A549 (cell line): ENCODE measurements at regions not wholly inside any gene's neighbourhood (a gene's known extent, or its start where the extent isn't known, plus 50 kb on each side); places are given as distances from the start of the nearest gene placed in this dataset.

Source experiments
- ATAC-seq, 2 experiments: fragments of 200-7000 bp in 1 of 2; fragments of >200 bp in 1 of 2; cut with Nextera tagmentation in 1 of 2; cut with Tn5 transposase in 1 of 2; 3 replicates each; pipeline versions ENCODE4 v1.8.0 to v1.9.1; 2018 to 2020; ENCODE audit warnings: mild to moderate bottlenecking in 1 of 2, moderate library complexity in 1 of 2
- CTCF ChIA-PET: fragments of 300-600 bp; sonication (Branson Sonifier 250); formaldehyde crosslinking; extraction: SDS; loops from one replicate; lab custom pipeline; 2021; ENCODE audit warnings: antibody characterized with exemption, inconsistent platforms; lab: Yijun Ruan, JAX
- POLR2A ChIA-PET: fragments of 350-600 bp; formaldehyde crosslinking; extraction: SDS; loops from one replicate; lab custom pipeline; 2021; ENCODE audit warnings: antibody characterized with exemption, inconsistent platforms; lab: Yijun Ruan, JAX
- DNase-seq, 2 experiments: peaks; one replicate each; pipeline versions ENCODE4 v3.0.0 to v3.0.0-alpha.2; 2011 to 2016; ENCODE audit warnings: low read depth in 1 of 2, low spot score in 1 of 2
- FAIRE-seq: peaks from 2 replicates; lab custom pipeline; 2011; peaks lifted over from hg19 to GRCh38; lab: Jason Lieb, UNC
- H3K27ac ChIP-seq, 2 experiments: fragments of >200 bp; sonication (Bioruptor Twin); formaldehyde crosslinking; 3 replicates each; pipeline ENCODE4 v1.5.1; 2016 to 2017
- H3K4me1 ChIP-seq: fragments of >200 bp; sonication (Bioruptor Twin); formaldehyde crosslinking; 3 replicates; pipeline ENCODE4 v1.6.1; 2016
- H3K4me2 ChIP-seq: fragments of >200 bp; sonication (Bioruptor Twin); formaldehyde crosslinking; 3 replicates; pipeline ENCODE4 v1.6.1; 2016
- H3K4me3 ChIP-seq: fragments of >200 bp; sonication (Bioruptor Twin); formaldehyde crosslinking; 3 replicates; pipeline ENCODE4 v1.5.1; 2016
- H3K9me3 ChIP-seq: fragments of >200 bp; sonication (Bioruptor Twin); formaldehyde crosslinking; 3 replicates; pipeline ENCODE4 v1.6.1; 2016
- CEBPB ChIP-seq, 2 experiments: fragments of >200 bp in 1 of 2; sonication (Bioruptor Twin) in 1 of 2; formaldehyde crosslinking in 1 of 2; IDR thresholded peaks; 2 replicates each; pipeline ENCODE4 v1.6.1; 2012 to 2016
- E2F6 ChIP-seq: IDR thresholded peaks from 2 replicates; pipeline ENCODE4 v1.6.1; 2012; ENCODE audit warnings: low read depth, borderline replicate concordance
- EHF ChIP-seq: fragments of 250-450 bp; sonication (Bioruptor Pico); IDR thresholded peaks from 2 replicates; pipeline ENCODE4 v1.5.0; 2020; ENCODE audit warnings: mild to moderate bottlenecking
- EHMT2 ChIP-seq: fragments of 200-600 bp; sonication (generic); IDR thresholded peaks from 2 replicates; pipeline ENCODE4 v1.6.1; 2016; ENCODE audit warnings: antibody characterized with exemption, low read depth, mild to moderate bottlenecking, moderate library complexity
- ELK1 ChIP-seq: fragments of 150-350 bp; IDR thresholded peaks from 2 replicates; pipeline ENCODE4 v1.6.1; 2014; ENCODE audit warnings: low read depth, mild to moderate bottlenecking, low read length
- FOSB ChIP-seq: fragments of 250-450 bp; sonication (Bioruptor Pico); IDR thresholded peaks from 2 replicates; pipeline ENCODE4 v1.5.0; 2020; ENCODE audit warnings: mild to moderate bottlenecking, moderate library complexity
- FOXS1 ChIP-seq: fragments of 250-450 bp; sonication (Bioruptor Pico); IDR thresholded peaks from 2 replicates; pipeline ENCODE4 v1.5.0; 2020; ENCODE audit warnings: mild to moderate bottlenecking, moderate library complexity
- GATA3 ChIP-seq: IDR thresholded peaks from 2 replicates; pipeline ENCODE4 v1.6.1; 2012; ENCODE audit warnings: borderline replicate concordance
- HOXA7 ChIP-seq: fragments of 250-450 bp; sonication (Bioruptor Pico); IDR thresholded peaks from 2 replicates; pipeline ENCODE4 v1.5.0; 2020; ENCODE audit warnings: mild to moderate bottlenecking, moderate library complexity
- HOXB5 ChIP-seq: fragments of 250-450 bp; sonication (Bioruptor Pico); IDR thresholded peaks from 2 replicates; pipeline ENCODE4 v1.5.0; 2020; ENCODE audit warnings: mild to moderate bottlenecking, moderate library complexity
- KDM1A ChIP-seq: fragments of 200-600 bp; sonication (generic); IDR thresholded peaks from 2 replicates; pipeline ENCODE4 v1.6.1; 2016; ENCODE audit warnings: low read depth, mild to moderate bottlenecking
- MAFK ChIP-seq: fragments of 450-650 bp; IDR thresholded peaks from 2 replicates; pipeline ENCODE4 v1.6.1; 2014; ENCODE audit not compliant: partially characterized antibody
- MYC ChIP-seq: IDR thresholded peaks from 2 replicates; pipeline ENCODE4 v1.6.1; 2012; ENCODE audit warnings: mild to moderate bottlenecking, inconsistent platforms, low read length, improper control_type of control experiment, borderline replicate concordance
- NFE2L2 ChIP-seq: fragments of 150-350 bp; conservative IDR thresholded peaks from 2 replicates; pipeline ENCODE4 v1.6.1; 2014; ENCODE audit warnings: low read length
- POLR2AphosphoS2 ChIP-seq: conservative IDR thresholded peaks from 2 replicates; pipeline ENCODE4 v1.6.1; 2012; ENCODE audit warnings: low read length, improper control_type of control experiment, inconsistent platforms
- RARB ChIP-seq: fragments of 250-450 bp; sonication (Bioruptor Pico); IDR thresholded peaks from 2 replicates; pipeline ENCODE4 v1.8.0; 2021; ENCODE audit warnings: mild to moderate bottlenecking, moderate library complexity
- RCOR1 ChIP-seq: fragments of 150-350 bp; IDR thresholded peaks from 2 replicates; pipeline ENCODE4 v1.6.1; 2014; ENCODE audit warnings: antibody characterized with exemption, low read length, low read depth
- SMC3 ChIP-seq: fragments of >200 bp; sonication (Bioruptor Twin); formaldehyde crosslinking; IDR thresholded peaks from 3 replicates; pipeline ENCODE4 v1.6.1; 2018; ENCODE audit warnings: inconsistent platforms
- TFCP2L1 ChIP-seq: fragments of 250-450 bp; sonication (Bioruptor Pico); IDR thresholded peaks from 2 replicates; pipeline ENCODE4 v1.5.0; 2021; ENCODE audit warnings: mild to moderate bottlenecking
- TP53 ChIP-seq: fragments of 250-450 bp; sonication (Bioruptor Pico); IDR thresholded peaks from 2 replicates; pipeline ENCODE4 v1.5.0; 2021; ENCODE audit warnings: mild to moderate bottlenecking, moderate library complexity
- ZFP36 ChIP-seq: fragments of 450-650 bp; IDR thresholded peaks from 2 replicates; pipeline ENCODE4 v1.6.1; 2014; ENCODE audit warnings: borderline replicate concordance; ENCODE audit not compliant: partially characterized antibody
- ZNF302 ChIP-seq: fragments of 250-450 bp; sonication (Bioruptor Pico); IDR thresholded peaks from 2 replicates; pipeline ENCODE4 v1.9.0; 2021; ENCODE audit warnings: inconsistent platforms, mild to moderate bottlenecking, moderate library complexity
- WGBS: methylation state at CpG from one replicate; pipeline ENCODE4 v1.1.6; 2017; ENCODE audit errors: missing lambda C conversion rate; 5-methylcytosine and 5-hydroxymethylcytosine counted together
- TF ChIP-seq, protein P1 (sequence below): IDR thresholded peaks from 2 replicates; pipeline ENCODE4 v1.6.1; 2012
- TF ChIP-seq, protein P2 (sequence below): fragments of >200 bp; sonication (Bioruptor Twin); formaldehyde crosslinking; IDR thresholded peaks from 2 replicates; pipeline ENCODE4 v1.6.1; 2016
- TF ChIP-seq, protein P3 (sequence below): fragments of 250-450 bp; sonication (Bioruptor Pico); IDR thresholded peaks from 2 replicates; pipeline ENCODE4 v1.5.0; 2020; ENCODE audit warnings: low read depth, mild to moderate bottlenecking, moderate library complexity

- 3% methylated on average over 7 of the region's 7 CpGs for WGBS
- no peak for FAIRE-seq
These were observed 190.9 kb upstream of the SLC24A3 start for GRCh38 chr20:19021406-19022117.

DNA sequence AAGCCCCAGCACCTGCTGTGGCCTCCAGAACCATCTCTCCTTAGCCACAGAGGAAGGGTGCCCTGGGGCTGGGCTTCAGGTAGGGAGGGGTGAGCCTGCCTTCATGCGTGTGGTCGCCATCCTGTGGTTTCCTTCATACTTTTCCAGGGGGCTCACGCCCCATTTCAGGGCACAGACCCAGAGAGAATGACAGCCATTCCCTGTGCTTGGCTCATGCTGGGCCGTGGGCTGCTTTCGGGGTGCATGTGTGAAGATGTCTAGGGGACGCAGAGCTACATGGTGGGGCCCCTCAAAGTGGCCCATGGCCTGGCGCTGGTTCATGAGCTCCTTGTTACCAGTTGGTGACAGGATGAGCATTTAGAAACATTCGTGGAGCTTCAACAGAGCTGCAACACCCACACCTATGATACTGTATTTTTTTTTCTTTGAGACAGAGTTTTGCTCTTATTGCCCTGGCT, 190.3 kb upstream of the SLC24A3 start:
- no peak for ATAC-seq
- POLR2A ChIA-PET, result no interaction called here
- TF ChIP-seq HOXB5 (CRISPR knock-in tag), result no peak
- TF ChIP-seq MAFK, result no peak
- TF ChIP-seq TP53 (CRISPR knock-in tag), result no peak
- TF ChIP-seq ZNF302 (CRISPR knock-in tag), result no peak
- no peak for TF ChIP-seq RARB (CRISPR knock-in tag)
- no peak for TF ChIP-seq MYC
- TF ChIP-seq RCOR1, result no peak
- TF ChIP-seq NFE2L2, result no peak
- TF ChIP-seq POLR2AphosphoS2, result no peak
- TF ChIP-seq FOSB (CRISPR knock-in tag), result no peak
- no peak for TF ChIP-seq KDM1A
- TF ChIP-seq CEBPB (IDR thresholded peaks at IDR 0.05), result no peak
- TF ChIP-seq, all 56 proteins: peak for 0

More at GRCh38 chr20:19021406-19022117, 190.9 kb upstream of the SLC24A3 start:
- TF ChIP-seq TP53 (CRISPR knock-in tag) (no peak), GATA3 (no peak), EHF (CRISPR knock-in tag) (no peak), FOXS1 (no peak), ELK1 (no peak), MAFK (no peak), EHMT2 (no peak), POLR2AphosphoS2 (no peak), HOXA7 (no peak), ZFP36 (no peak), SMC3 (no peak), TFCP2L1 (CRISPR knock-in tag) (no peak), RARB (CRISPR knock-in tag) (no peak), NFE2L2 (no peak), E2F6 (no peak)
- TF ChIP-seq, protein P1, sequence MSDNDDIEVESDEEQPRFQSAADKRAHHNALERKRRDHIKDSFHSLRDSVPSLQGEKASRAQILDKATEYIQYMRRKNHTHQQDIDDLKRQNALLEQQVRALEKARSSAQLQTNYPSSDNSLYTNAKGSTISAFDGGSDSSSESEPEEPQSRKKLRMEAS, result no peak
- TF ChIP-seq, protein P2, sequence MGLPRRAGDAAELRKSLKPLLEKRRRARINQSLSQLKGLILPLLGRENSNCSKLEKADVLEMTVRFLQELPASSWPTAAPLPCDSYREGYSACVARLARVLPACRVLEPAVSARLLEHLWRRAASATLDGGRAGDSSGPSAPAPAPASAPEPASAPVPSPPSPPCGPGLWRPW, result no peak
- TF ChIP-seq, protein P3, sequence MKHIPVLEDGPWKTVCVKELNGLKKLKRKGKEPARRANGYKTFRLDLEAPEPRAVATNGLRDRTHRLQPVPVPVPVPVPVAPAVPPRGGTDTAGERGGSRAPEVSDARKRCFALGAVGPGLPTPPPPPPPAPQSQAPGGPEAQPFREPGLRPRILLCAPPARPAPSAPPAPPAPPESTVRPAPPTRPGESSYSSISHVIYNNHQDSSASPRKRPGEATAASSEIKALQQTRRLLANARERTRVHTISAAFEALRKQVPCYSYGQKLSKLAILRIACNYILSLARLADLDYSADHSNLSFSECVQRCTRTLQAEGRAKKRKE, result no peak
- TF ChIP-seq, all 56 proteins: peak for 0
- H3K4me1 ChIP-seq, result no peaks in the 10 kb centered on the region
- H3K4me3 ChIP-seq, result no peak overlapping the region
- ChIA-PET CTCF (interaction anchor here (1.5 kb wide), 1 partner anchor 16 kb away, joined by 4 read pairs; no protein-coding TSS in a partner anchor), POLR2A (no interaction called here)
- no peak overlapping the region for H3K4me2 ChIP-seq
- H3K9me3 ChIP-seq, result no peaks in the 10 kb centered on the region
- ATAC-seq (no peak), DNase-seq (no peak)
- no peak overlapping the region for H3K27ac ChIP-seq

More for the DNA sequence above, 190.3 kb upstream of the SLC24A3 start:
- DNase-seq (no peak), FAIRE-seq (no peak)
- Histone ChIP-seq H3K4me3 (no peak overlapping the region), H3K4me1 (no peaks in the 10 kb centered on the region), H3K9me3 (no peaks in the 10 kb centered on the region), H3K4me2 (no peak overlapping the region), H3K27ac (no peak overlapping the region)
- CTCF ChIA-PET, result interaction anchor here (1.5 kb wide), 1 partner anchor 16 kb away, joined by 4 read pairs; no protein-coding TSS in a partner anchor
- 23% methylated on average over 8 of the region's 8 CpGs for WGBS
